ENCODE measurements at regions not wholly inside any gene's neighbourhood (a gene's known extent, or its start where the extent isn't known, plus 50 kb on each side); places are given as distances from the start of the nearest gene placed in this dataset.

DNA sequence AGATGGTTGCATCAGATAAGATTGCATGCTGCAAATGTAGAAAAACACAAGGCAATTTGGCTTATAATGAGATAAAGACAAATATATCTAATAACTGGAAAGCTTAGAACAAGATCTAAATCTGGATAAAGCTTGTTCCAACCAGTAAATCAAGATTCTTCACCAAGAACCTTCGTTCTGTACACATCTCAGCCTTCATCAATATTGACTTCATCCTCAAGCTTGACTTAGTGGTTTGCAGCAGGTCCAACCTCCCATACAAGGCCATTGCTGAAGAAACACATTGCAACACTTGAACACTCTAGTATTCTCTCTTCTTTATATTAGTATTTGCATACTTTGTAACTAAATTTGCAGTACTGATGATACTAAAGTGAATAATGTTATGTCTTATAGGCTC lies 407.6 kb downstream of the TLL1 start:
- Histone ChIP-seq H3K79me2 (ENCODE audit: insufficient read depth, low read length) (no peaks in the 10 kb centered on the region), H2AFZ (ENCODE audit: low read length) (no peak overlapping the region), H4K20me1 (ENCODE audit: insufficient read depth, low read length) (no peaks in the 10 kb centered on the region), H3K9ac (ENCODE audit: insufficient read depth, low read depth, low read length) (no peak overlapping the region), H3K9me3 (ENCODE audit: low read length) (no peaks in the 10 kb centered on the region), H3K27me3 (ENCODE audit: control insufficient read depth in 1 of 2, insufficient read depth in 2 of 2, low read length in 2 of 2) (no peaks in the 10 kb centered on the region; a peak in 1 of 5 replicates), H3K4me1 (ENCODE audit: insufficient read depth, low read length) (no peaks in the 10 kb centered on the region), H3K4me3 (replicated peaks in 1 of 3; ENCODE audit: insufficient read depth in 1 of 3, low read depth in 2 of 3, low read length in 3 of 3) (no peak overlapping the region), H3K4me2 (ENCODE audit: low read depth, low read length) (no peak overlapping the region), H3K27ac (ENCODE audit: extremely low read length, insufficient read depth, low read length) (no peak overlapping the region), H3K36me3 (replicated peaks in 1 of 2; ENCODE audit: control insufficient read depth in 1 of 2, insufficient read depth in 2 of 2, low read length in 2 of 2) (no peaks in the 10 kb centered on the region)
- 0% methylated on average over 1 of the region's 1 CpG for WGBS (ENCODE audit: low lambda C conversion rate)
- CTCF ChIA-PET (ENCODE audit: low intra/inter-chr PET ratio, low total read pairs), result no interaction called here
- intact Hi-C loops (cut with micrococcal nuclease; ENCODE audit: unreplicated experiment), result no loop called here
- BruUV-seq (replicated peaks), result no TSS peak
- POLR2A ChIA-PET, result no interaction called here
- TF ChIP-seq, protein P1, sequence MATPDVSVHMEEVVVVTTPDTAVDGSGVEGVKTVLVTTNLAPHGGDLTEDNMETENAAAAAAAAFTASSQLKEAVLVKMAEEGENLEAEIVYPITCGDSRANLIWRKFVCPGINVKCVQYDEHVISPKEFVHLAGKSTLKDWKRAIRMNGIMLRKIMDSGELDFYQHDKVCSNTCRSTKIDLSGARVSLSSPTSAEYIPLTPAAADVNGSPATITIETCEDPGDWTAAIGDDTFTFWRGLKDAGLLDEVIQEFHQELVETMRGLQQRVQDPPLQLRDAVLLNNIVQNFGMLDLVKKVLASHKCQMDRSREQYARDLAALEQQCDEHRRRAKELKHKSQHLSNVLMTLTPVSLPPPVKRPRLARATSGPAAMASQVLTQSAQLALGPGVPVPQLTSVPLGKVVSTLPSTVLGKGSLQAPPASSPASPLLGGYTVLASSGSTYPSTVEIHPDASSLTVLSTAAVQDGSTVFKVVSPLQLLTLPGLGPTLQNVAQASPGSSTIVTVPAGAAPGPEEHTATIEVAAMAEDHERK (CRISPR knock-in tag; IDR thresholded peaks at IDR 0.05; ENCODE audit: low read depth), result no peak
- TF ChIP-seq FOXC1 (CRISPR knock-in tag; IDR thresholded peaks at IDR 0.05; ENCODE audit: borderline replicate concordance) (no peak), ZNF136 (CRISPR knock-in tag; IDR thresholded peaks at IDR 0.05; ENCODE audit: low read depth) (no peak), ZSCAN9 (CRISPR knock-in tag; IDR thresholded peaks at IDR 0.05; ENCODE audit: borderline replicate concordance) (no peak), GPN1 (CRISPR knock-in tag; IDR thresholded peaks at IDR 0.05; ENCODE audit: borderline replicate concordance) (no peak), ZNF850 (CRISPR knock-in tag; conservative IDR thresholded peaks at IDR 0.05) (no peak), SMAD1 (CRISPR knock-in tag; IDR thresholded peaks at IDR 0.05; ENCODE audit: borderline replicate concordance, low read depth) (no peak), BCL6 (CRISPR knock-in tag; IDR thresholded peaks at IDR 0.05) (no peak), ZNF546 (CRISPR knock-in tag; conservative IDR thresholded peaks at IDR 0.05) (no peak), TCF7L2 (IDR thresholded peaks at IDR 0.05; ENCODE audit: low read depth, low read length) (no peak), ZFP90 (CRISPR knock-in tag; IDR thresholded peaks at IDR 0.05; ENCODE audit: borderline replicate concordance) (no peak), ISL2 (CRISPR knock-in tag; IDR thresholded peaks at IDR 0.05) (no peak)
- TF ChIP-seq, protein P2, sequence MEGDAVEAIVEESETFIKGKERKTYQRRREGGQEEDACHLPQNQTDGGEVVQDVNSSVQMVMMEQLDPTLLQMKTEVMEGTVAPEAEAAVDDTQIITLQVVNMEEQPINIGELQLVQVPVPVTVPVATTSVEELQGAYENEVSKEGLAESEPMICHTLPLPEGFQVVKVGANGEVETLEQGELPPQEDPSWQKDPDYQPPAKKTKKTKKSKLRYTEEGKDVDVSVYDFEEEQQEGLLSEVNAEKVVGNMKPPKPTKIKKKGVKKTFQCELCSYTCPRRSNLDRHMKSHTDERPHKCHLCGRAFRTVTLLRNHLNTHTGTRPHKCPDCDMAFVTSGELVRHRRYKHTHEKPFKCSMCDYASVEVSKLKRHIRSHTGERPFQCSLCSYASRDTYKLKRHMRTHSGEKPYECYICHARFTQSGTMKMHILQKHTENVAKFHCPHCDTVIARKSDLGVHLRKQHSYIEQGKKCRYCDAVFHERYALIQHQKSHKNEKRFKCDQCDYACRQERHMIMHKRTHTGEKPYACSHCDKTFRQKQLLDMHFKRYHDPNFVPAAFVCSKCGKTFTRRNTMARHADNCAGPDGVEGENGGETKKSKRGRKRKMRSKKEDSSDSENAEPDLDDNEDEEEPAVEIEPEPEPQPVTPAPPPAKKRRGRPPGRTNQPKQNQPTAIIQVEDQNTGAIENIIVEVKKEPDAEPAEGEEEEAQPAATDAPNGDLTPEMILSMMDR (CRISPR knock-in tag; IDR thresholded peaks at IDR 0.05), result no peak
- TF ChIP-seq, protein P3, sequence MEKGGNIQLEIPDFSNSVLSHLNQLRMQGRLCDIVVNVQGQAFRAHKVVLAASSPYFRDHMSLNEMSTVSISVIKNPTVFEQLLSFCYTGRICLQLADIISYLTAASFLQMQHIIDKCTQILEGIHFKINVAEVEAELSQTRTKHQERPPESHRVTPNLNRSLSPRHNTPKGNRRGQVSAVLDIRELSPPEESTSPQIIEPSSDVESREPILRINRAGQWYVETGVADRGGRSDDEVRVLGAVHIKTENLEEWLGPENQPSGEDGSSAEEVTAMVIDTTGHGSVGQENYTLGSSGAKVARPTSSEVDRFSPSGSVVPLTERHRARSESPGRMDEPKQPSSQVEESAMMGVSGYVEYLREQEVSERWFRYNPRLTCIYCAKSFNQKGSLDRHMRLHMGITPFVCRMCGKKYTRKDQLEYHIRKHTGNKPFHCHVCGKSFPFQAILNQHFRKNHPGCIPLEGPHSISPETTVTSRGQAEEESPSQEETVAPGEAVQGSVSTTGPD (CRISPR knock-in tag; IDR thresholded peaks at IDR 0.05), result no peak
- TF ChIP-seq, protein P4, sequence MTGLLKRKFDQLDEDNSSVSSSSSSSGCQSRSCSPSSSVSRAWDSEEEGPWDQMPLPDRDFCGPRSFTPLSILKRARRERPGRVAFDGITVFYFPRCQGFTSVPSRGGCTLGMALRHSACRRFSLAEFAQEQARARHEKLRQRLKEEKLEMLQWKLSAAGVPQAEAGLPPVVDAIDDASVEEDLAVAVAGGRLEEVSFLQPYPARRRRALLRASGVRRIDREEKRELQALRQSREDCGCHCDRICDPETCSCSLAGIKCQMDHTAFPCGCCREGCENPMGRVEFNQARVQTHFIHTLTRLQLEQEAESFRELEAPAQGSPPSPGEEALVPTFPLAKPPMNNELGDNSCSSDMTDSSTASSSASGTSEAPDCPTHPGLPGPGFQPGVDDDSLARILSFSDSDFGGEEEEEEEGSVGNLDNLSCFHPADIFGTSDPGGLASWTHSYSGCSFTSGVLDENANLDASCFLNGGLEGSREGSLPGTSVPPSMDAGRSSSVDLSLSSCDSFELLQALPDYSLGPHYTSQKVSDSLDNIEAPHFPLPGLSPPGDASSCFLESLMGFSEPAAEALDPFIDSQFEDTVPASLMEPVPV (CRISPR knock-in tag; IDR thresholded peaks at IDR 0.05), result no peak
- DNase-seq (ENCODE audit: low spot score), result no peak
- in situ Hi-C loops (cut with HindIII; ENCODE audit: extremely low pct_ligation_motif_present, low pct_unique_long_range_greater_than_20kb), result no loop called here
- no peak for ATAC-seq
- no peak for FAIRE-seq
